ENCODE measurements at regions not wholly inside any gene's neighbourhood (a gene's known extent, or its start where the extent isn't known, plus 50 kb on each side); places are given as distances from the start of the nearest gene placed in this dataset.

GRCh38 chr17:5952518-5952917, 117.7 kb upstream of the WSCD1 start (continued):
- TF ChIP-seq NFE2L1 (CRISPR knock-in tag; IDR thresholded peaks at IDR 0.05): no peak
- TF ChIP-seq FOXP1 (CRISPR knock-in tag; IDR thresholded peaks at IDR 0.05; ENCODE audit: borderline replicate concordance): no peak
- TF ChIP-seq CREB1 (CRISPR knock-in tag; IDR thresholded peaks at IDR 0.05): no peak
- TF ChIP-seq KAT7 (CRISPR knock-in tag; IDR thresholded peaks at IDR 0.05; ENCODE audit: borderline replicate concordance): no peak

GRCh38 chr17:5955764-5956163, 114.4 kb upstream of the WSCD1 start:
- ChIA-PET CTCF (no interaction called here), POLR2A (no interaction called here)
- H3K27me3 Mint-ChIP-seq (ENCODE audit: low read depth): no peaks in the 10 kb centered on the region; the same call in 1 of the 2 replicates
- no peak for DNase-seq (ENCODE audit: low spot score)
- H3K9me3 Mint-ChIP-seq: peaks cover 27% of the 10 kb centered on the region
- no peak overlapping the region for H3K4me3 Mint-ChIP-seq
- H3K4me1 Mint-ChIP-seq: peaks cover 23% of the 10 kb centered on the region
- H3K36me3 Mint-ChIP-seq: peaks cover 21% of the 10 kb centered on the region
- no peak for TF ChIP-seq NFE2L1 (CRISPR knock-in tag; IDR thresholded peaks at IDR 0.05)
- TF ChIP-seq ZNF416 (CRISPR knock-in tag; IDR thresholded peaks at IDR 0.05): no peak
- no peak for TF ChIP-seq ATF1 (CRISPR knock-in tag; IDR thresholded peaks at IDR 0.05)
- no peak for TF ChIP-seq OVOL2 (CRISPR knock-in tag; IDR thresholded peaks at IDR 0.05; ENCODE audit: borderline replicate concordance)
- TF ChIP-seq ZNF219 (CRISPR knock-in tag; IDR thresholded peaks at IDR 0.05; ENCODE audit: borderline replicate concordance): no peak
- no peak for TF ChIP-seq STAT6 (CRISPR knock-in tag; conservative IDR thresholded peaks at IDR 0.05; ENCODE audit: low read depth)
- no peak for TF ChIP-seq HMGXB4 (CRISPR knock-in tag; IDR thresholded peaks at IDR 0.05)
- TF ChIP-seq ELF4 (CRISPR knock-in tag; IDR thresholded peaks at IDR 0.05; ENCODE audit: low read depth): no peak
- no peak for TF ChIP-seq TCF7 (CRISPR knock-in tag; IDR thresholded peaks at IDR 0.05; ENCODE audit: low read depth)
- TF ChIP-seq ZNF423 (CRISPR knock-in tag; IDR thresholded peaks at IDR 0.05): no peak
- TF ChIP-seq TEAD4 (CRISPR knock-in tag; IDR thresholded peaks at IDR 0.05): no peak
- no peak for TF ChIP-seq ATF2 (CRISPR knock-in tag; IDR thresholded peaks at IDR 0.05; ENCODE audit: borderline replicate concordance, low read depth)
- TF ChIP-seq ZBTB21 (CRISPR knock-in tag; IDR thresholded peaks at IDR 0.05; ENCODE audit: borderline replicate concordance): no peak
- no peak for ATAC-seq
- H3K27ac Mint-ChIP-seq: no peak overlapping the region

- Mint-ChIP-seq H3K4me1 (peaks cover 13% of the 10 kb centered on the region), H3K9me3 (peaks cover 25% of the 10 kb centered on the region), H3K36me3 (peaks cover 21% of the 10 kb centered on the region), H3K27ac (no peak overlapping the region; the same call in 1 of the 2 replicates), H3K27me3 (ENCODE audit: low read depth) (no peaks in the 10 kb centered on the region; the same call in 1 of the 2 replicates), H3K4me3 (no peak overlapping the region)
- CTCF ChIA-PET: interaction anchor here (0.7 kb wide), 1 partner anchor 194 kb away, joined by 3 read pairs; no protein-coding TSS in a partner anchor
- POLR2A ChIA-PET: no interaction called here
- no peak for ATAC-seq
- TF ChIP-seq E2F1 (CRISPR knock-in tag; IDR thresholded peaks at IDR 0.05) (no peak), MLX (CRISPR knock-in tag; IDR thresholded peaks at IDR 0.05) (no peak), ZNF317 (CRISPR knock-in tag; IDR thresholded peaks at IDR 0.05; ENCODE audit: borderline replicate concordance, low read depth) (no peak), CREB1 (CRISPR knock-in tag; IDR thresholded peaks at IDR 0.05) (no peak), ZNF671 (CRISPR knock-in tag; IDR thresholded peaks at IDR 0.05) (no peak), E2F5 (CRISPR knock-in tag; IDR thresholded peaks at IDR 0.05) (no peak)
- no peak for DNase-seq (ENCODE audit: low spot score)
Measured at GRCh38 chr17:5958850-5959249, 111.3 kb upstream of the WSCD1 start.
